ENCODE measurements at regions not wholly inside any gene's neighbourhood (a gene's known extent, or its start where the extent isn't known, plus 50 kb on each side); places are given as distances from the start of the nearest gene placed in this dataset.

DNA sequence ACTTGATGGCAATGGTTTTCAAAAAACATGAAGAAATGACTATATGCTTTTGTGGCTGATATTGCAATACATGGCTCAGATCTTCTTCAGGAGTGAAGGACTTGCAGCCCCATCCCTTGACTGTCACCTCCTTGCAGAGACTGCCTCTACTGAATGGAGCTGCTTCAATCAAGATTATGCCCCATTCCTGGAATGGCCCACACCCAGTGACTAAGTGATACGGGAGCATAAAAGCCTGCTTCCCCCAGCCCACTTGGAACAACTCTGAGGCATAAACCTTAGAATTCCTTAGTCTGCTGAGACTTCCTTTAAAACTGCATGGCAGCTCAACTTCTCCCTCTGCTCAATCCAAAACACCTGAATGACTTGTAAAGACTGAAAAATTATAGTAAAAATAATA, 957.1 kb downstream of the SORCS3 start:
- ChIA-PET POLR2A (no interaction called here), CTCF (no interaction called here)
- WGBS (ENCODE audit: insufficient coverage): no CpG with 5 or more reads among the region's 1 CpG

DNA sequence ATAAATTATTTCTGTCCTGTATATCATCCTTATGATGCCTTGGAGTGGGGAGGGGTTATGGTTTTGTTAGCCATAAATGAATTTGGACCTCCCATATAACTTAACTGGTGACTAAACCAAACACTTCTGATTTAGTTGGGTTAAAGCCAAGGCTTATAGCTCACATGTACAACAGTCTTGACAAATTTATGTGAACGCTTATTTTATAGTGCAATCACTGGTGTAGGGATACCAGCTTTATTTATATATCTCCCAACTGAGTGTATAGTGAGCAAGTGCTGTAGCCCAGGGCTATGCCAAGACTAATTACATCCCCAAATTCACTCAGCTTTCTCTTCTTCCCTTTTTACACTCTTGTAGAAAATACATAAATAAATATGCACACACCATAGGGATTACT, 956.2 kb downstream of the SORCS3 start:
- POLR2A ChIA-PET: no interaction called here
- no peak for DNase-seq
- no peaks in the 10 kb centered on the region for H3K27me3 ChIP-seq (replicated peaks in 2 of 5; ENCODE audit: control insufficient read depth in 4 of 5, insufficient read depth in 5 of 5, low read length in 4 of 5)

More for the DNA sequence above, 957.1 kb downstream of the SORCS3 start:
- Histone ChIP-seq H3K27me3 (replicated peaks in 2 of 5; ENCODE audit: control insufficient read depth in 4 of 5, insufficient read depth in 5 of 5, low read length in 4 of 5) (no peaks in the 10 kb centered on the region), H3K4me1 (ENCODE audit: control extremely low read depth in 1 of 4, control insufficient read depth in 4 of 4, insufficient read depth in 4 of 4, low read length in 3 of 4) (no peaks in the 10 kb centered on the region), H3K9me3 (ENCODE audit: control extremely low read depth in 1 of 5, control insufficient read depth in 4 of 5, insufficient read depth in 2 of 5, low read depth in 1 of 5, low read length in 4 of 5) (no peaks in the 10 kb centered on the region), H3K4me3 (ENCODE audit: control insufficient read depth in 1 of 7, extremely low read depth in 1 of 7, insufficient read depth in 4 of 7, low read depth in 2 of 7, low read length in 6 of 7) (no peak overlapping the region), H3K27ac (ENCODE audit: insufficient read depth in 1 of 2, low read depth in 1 of 2, low read length in 2 of 2, poor library complexity in 1 of 2, severe bottlenecking in 2 of 2) (no peak overlapping the region), H3K36me3 (ENCODE audit: control insufficient read depth in 4 of 4, insufficient read depth in 4 of 4, low read length in 3 of 4) (no peaks in the 10 kb centered on the region)
- DNase-seq: no peak

DNA sequence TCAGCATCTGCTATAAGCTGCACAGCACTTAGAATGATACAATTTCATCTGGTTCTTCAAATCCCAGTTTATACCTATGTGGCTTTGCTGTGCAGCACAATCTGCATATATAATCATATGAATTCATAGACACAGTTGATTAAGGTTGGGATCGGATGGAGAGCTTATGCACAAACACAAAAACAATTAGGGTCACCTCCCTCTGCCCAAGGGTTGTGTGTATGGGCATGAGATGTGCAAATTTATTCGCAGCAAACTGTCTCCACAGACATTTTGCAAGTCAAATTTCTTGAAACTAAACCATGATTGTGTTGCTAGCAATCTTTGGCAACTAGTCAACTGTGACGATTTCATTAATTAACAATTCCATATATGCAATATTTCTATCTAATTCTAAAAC, 955.7 kb downstream of the SORCS3 start:
- DNase-seq: no peak
- no peaks in the 10 kb centered on the region for H3K27me3 ChIP-seq (replicated peaks in 2 of 5; ENCODE audit: control insufficient read depth in 4 of 5, insufficient read depth in 5 of 5, low read length in 4 of 5)
- no peak overlapping the region for H3K27ac ChIP-seq (ENCODE audit: insufficient read depth in 1 of 2, low read depth in 1 of 2, low read length in 2 of 2, poor library complexity in 1 of 2, severe bottlenecking in 2 of 2)
- no peaks in the 10 kb centered on the region for H3K36me3 ChIP-seq (ENCODE audit: control insufficient read depth in 4 of 4, insufficient read depth in 4 of 4, low read length in 3 of 4)
- no peaks in the 10 kb centered on the region for H3K9me3 ChIP-seq (ENCODE audit: control extremely low read depth in 1 of 5, control insufficient read depth in 4 of 5, insufficient read depth in 2 of 5, low read depth in 1 of 5, low read length in 4 of 5)
- WGBS (ENCODE audit: insufficient coverage): 80% methylated on average over 1 of the region's 3 CpGs
- CTCF ChIA-PET: no interaction called here
- POLR2A ChIA-PET: interaction anchor here (0.7 kb wide), 1 partner anchor 162 kb away, joined by 3 read pairs; no protein-coding TSS in a partner anchor
- no peaks in the 10 kb centered on the region for H3K4me1 ChIP-seq (ENCODE audit: control extremely low read depth in 1 of 4, control insufficient read depth in 4 of 4, insufficient read depth in 4 of 4, low read length in 3 of 4)
- H3K4me3 ChIP-seq (ENCODE audit: control insufficient read depth in 1 of 7, extremely low read depth in 1 of 7, insufficient read depth in 4 of 7, low read depth in 2 of 7, low read length in 6 of 7): no peak overlapping the region

More for the DNA sequence above, 956.2 kb downstream of the SORCS3 start:
- H3K27ac ChIP-seq (ENCODE audit: insufficient read depth in 1 of 2, low read depth in 1 of 2, low read length in 2 of 2, poor library complexity in 1 of 2, severe bottlenecking in 2 of 2): no peak overlapping the region
- 100% methylated on average over 1 of the region's 1 CpG for WGBS (ENCODE audit: insufficient coverage)
- no peaks in the 10 kb centered on the region for H3K9me3 ChIP-seq (ENCODE audit: control extremely low read depth in 1 of 5, control insufficient read depth in 4 of 5, insufficient read depth in 2 of 5, low read depth in 1 of 5, low read length in 4 of 5)
- CTCF ChIA-PET: no interaction called here
- no peaks in the 10 kb centered on the region for H3K36me3 ChIP-seq (ENCODE audit: control insufficient read depth in 4 of 4, insufficient read depth in 4 of 4, low read length in 3 of 4)
- H3K4me3 ChIP-seq (ENCODE audit: control insufficient read depth in 1 of 7, extremely low read depth in 1 of 7, insufficient read depth in 4 of 7, low read depth in 2 of 7, low read length in 6 of 7): no peak overlapping the region
- H3K4me1 ChIP-seq (ENCODE audit: control extremely low read depth in 1 of 4, control insufficient read depth in 4 of 4, insufficient read depth in 4 of 4, low read length in 3 of 4): no peaks in the 10 kb centered on the region

DNA sequence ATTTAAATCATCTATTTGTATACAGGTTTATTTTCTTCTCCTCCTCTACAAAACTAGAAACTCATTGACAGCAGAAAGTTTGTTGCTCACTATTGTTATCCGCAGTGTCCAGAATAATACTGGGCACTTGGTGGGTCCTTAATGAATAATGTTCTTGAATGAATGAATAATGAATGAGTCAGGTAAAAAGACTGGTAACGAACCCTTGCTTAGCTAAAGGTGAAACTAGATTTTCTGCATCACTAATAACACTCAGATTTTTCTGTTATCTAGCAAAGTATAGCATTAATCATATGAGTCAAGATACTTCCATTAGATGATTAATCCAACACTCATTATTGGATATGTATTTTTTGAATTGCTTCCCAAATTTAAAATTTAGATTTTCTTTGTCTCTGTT, 953.2 kb downstream of the SORCS3 start:
- Histone ChIP-seq H3K4me1 (ENCODE audit: control extremely low read depth in 1 of 4, control insufficient read depth in 4 of 4, insufficient read depth in 4 of 4, low read length in 3 of 4) (no peaks in the 10 kb centered on the region), H3K27ac (ENCODE audit: insufficient read depth in 1 of 2, low read depth in 1 of 2, low read length in 2 of 2, poor library complexity in 1 of 2, severe bottlenecking in 2 of 2) (no peak overlapping the region), H3K9me3 (ENCODE audit: control extremely low read depth in 1 of 5, control insufficient read depth in 4 of 5, insufficient read depth in 2 of 5, low read depth in 1 of 5, low read length in 4 of 5) (no peaks in the 10 kb centered on the region), H3K36me3 (ENCODE audit: control insufficient read depth in 4 of 4, insufficient read depth in 4 of 4, low read length in 3 of 4) (no peaks in the 10 kb centered on the region), H3K4me3 (ENCODE audit: control insufficient read depth in 1 of 7, extremely low read depth in 1 of 7, insufficient read depth in 4 of 7, low read depth in 2 of 7, low read length in 6 of 7) (no peak overlapping the region), H3K27me3 (replicated peaks in 2 of 5; ENCODE audit: control insufficient read depth in 4 of 5, insufficient read depth in 5 of 5, low read length in 4 of 5) (no peaks in the 10 kb centered on the region)
- CTCF ChIA-PET: no interaction called here
- no peak for DNase-seq
- WGBS (ENCODE audit: insufficient coverage): no CpG with 5 or more reads among the region's 2 CpGs
- POLR2A ChIA-PET: no interaction called here

DNA sequence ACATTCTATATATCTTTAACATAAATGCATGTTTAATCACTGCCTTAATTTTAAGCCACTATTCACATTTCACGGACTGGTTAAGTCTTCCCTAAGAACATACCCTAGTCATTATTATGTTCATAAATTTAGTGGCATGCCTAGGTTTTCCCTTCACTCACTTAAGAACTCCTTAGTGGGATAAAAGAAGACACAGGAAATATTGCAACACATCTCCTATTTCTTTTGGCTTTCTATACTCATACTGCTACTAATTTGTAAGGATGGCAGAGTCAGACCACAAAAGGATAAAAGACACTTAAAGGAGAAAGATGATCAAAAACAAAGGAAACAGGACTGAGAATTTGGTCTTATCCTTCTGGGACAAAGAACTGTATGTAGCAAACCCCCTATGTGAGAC, 951.4 kb downstream of the SORCS3 start:
- Histone ChIP-seq H3K36me3 (ENCODE audit: control insufficient read depth in 4 of 4, insufficient read depth in 4 of 4, low read length in 3 of 4) (no peaks in the 10 kb centered on the region), H3K27me3 (replicated peaks in 2 of 5; ENCODE audit: control insufficient read depth in 4 of 5, insufficient read depth in 5 of 5, low read length in 4 of 5) (no peaks in the 10 kb centered on the region), H3K9me3 (ENCODE audit: control extremely low read depth in 1 of 5, control insufficient read depth in 4 of 5, insufficient read depth in 2 of 5, low read depth in 1 of 5, low read length in 4 of 5) (no peaks in the 10 kb centered on the region), H3K27ac (ENCODE audit: insufficient read depth in 1 of 2, low read depth in 1 of 2, low read length in 2 of 2, poor library complexity in 1 of 2, severe bottlenecking in 2 of 2) (no peak overlapping the region), H3K4me1 (ENCODE audit: control extremely low read depth in 1 of 4, control insufficient read depth in 4 of 4, insufficient read depth in 4 of 4, low read length in 3 of 4) (no peaks in the 10 kb centered on the region), H3K4me3 (ENCODE audit: control insufficient read depth in 1 of 7, extremely low read depth in 1 of 7, insufficient read depth in 4 of 7, low read depth in 2 of 7, low read length in 6 of 7) (no peak overlapping the region)
- no peak for DNase-seq
- ChIA-PET CTCF (no interaction called here), POLR2A (no interaction called here)
- 100% methylated on average over 1 of the region's 1 CpG for WGBS (ENCODE audit: insufficient coverage)

GRCh38 chr10:105586451-105587098, 945.5 kb downstream of the SORCS3 start:
- no peaks in the 10 kb centered on the region for H3K27me3 ChIP-seq (replicated peaks in 2 of 5; ENCODE audit: control insufficient read depth in 4 of 5, insufficient read depth in 5 of 5, low read length in 4 of 5)
- no peaks in the 10 kb centered on the region for H3K4me1 ChIP-seq (ENCODE audit: control extremely low read depth in 1 of 4, control insufficient read depth in 4 of 4, insufficient read depth in 4 of 4, low read length in 3 of 4)
- no peak overlapping the region for H3K27ac ChIP-seq (ENCODE audit: insufficient read depth in 1 of 2, low read depth in 1 of 2, low read length in 2 of 2, poor library complexity in 1 of 2, severe bottlenecking in 2 of 2)
- H3K36me3 ChIP-seq (ENCODE audit: control insufficient read depth in 4 of 4, insufficient read depth in 4 of 4, low read length in 3 of 4): no peaks in the 10 kb centered on the region
- H3K9me3 ChIP-seq (ENCODE audit: control extremely low read depth in 1 of 5, control insufficient read depth in 4 of 5, insufficient read depth in 2 of 5, low read depth in 1 of 5, low read length in 4 of 5): no peaks in the 10 kb centered on the region
- 100% methylated on average over 2 of the region's 4 CpGs for WGBS (ENCODE audit: insufficient coverage)
- no peak overlapping the region for H3K4me3 ChIP-seq (ENCODE audit: control insufficient read depth in 1 of 7, extremely low read depth in 1 of 7, insufficient read depth in 4 of 7, low read depth in 2 of 7, low read length in 6 of 7)
- no peak for DNase-seq
- CTCF ChIA-PET: no interaction called here
- POLR2A ChIA-PET: no interaction called here

GRCh38 chr10:105585753-105586152, 944.7 kb downstream of the SORCS3 start:
- Histone ChIP-seq H3K27me3 (replicated peaks in 2 of 5; ENCODE audit: control insufficient read depth in 4 of 5, insufficient read depth in 5 of 5, low read length in 4 of 5) (no peaks in the 10 kb centered on the region), H3K4me1 (ENCODE audit: control extremely low read depth in 1 of 4, control insufficient read depth in 4 of 4, insufficient read depth in 4 of 4, low read length in 3 of 4) (no peaks in the 10 kb centered on the region), H3K27ac (ENCODE audit: insufficient read depth in 1 of 2, low read depth in 1 of 2, low read length in 2 of 2, poor library complexity in 1 of 2, severe bottlenecking in 2 of 2) (no peak overlapping the region), H3K4me3 (ENCODE audit: control insufficient read depth in 1 of 7, extremely low read depth in 1 of 7, insufficient read depth in 4 of 7, low read depth in 2 of 7, low read length in 6 of 7) (no peak overlapping the region), H3K36me3 (ENCODE audit: control insufficient read depth in 4 of 4, insufficient read depth in 4 of 4, low read length in 3 of 4) (no peaks in the 10 kb centered on the region), H3K9me3 (ENCODE audit: control extremely low read depth in 1 of 5, control insufficient read depth in 4 of 5, insufficient read depth in 2 of 5, low read depth in 1 of 5, low read length in 4 of 5) (no peaks in the 10 kb centered on the region)
- ChIA-PET CTCF (no interaction called here), POLR2A (no interaction called here)
- WGBS (ENCODE audit: insufficient coverage): 93% methylated on average over 4 of the region's 5 CpGs
- no peak for DNase-seq
